Activated gamma-delta T cell (primary cell): ENCODE measurements at regions not wholly inside any gene's neighbourhood (a gene's known extent, or its start where the extent isn't known, plus 50 kb on each side); places are given as distances from the start of the nearest gene placed in this dataset.

Experiments
- DNase-seq: peaks from one replicate; lab custom pipeline; 2025; lab: John Stamatoyannopoulos, UW

GRCh38 chr15:62840526-62841268 lies 201.8 kb upstream of the TPM1 start:
- DNase-seq: no peak

DNA sequence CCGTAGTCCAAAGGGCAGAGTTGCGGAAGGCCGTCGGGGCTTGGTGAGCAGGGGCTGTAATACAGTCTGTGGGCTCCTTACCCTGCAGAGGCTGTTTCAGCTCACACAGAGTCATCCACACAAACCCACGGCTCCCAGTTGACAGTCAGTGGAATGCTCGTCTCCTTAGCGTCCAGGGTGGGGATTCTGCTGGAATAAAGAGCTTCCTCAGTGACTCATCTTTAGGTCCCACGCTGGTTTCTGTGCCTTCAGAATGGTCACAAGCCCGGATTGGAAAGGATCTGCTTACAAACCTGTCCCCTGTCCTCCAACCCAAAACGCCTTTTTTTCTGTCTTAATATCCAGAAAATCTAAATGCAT lies 201.3 kb upstream of the TPM1 start:
- no peak for DNase-seq

GRCh38 chr15:62841891-62842559 lies 200.5 kb upstream of the TPM1 start:
- no peak for DNase-seq

DNA sequence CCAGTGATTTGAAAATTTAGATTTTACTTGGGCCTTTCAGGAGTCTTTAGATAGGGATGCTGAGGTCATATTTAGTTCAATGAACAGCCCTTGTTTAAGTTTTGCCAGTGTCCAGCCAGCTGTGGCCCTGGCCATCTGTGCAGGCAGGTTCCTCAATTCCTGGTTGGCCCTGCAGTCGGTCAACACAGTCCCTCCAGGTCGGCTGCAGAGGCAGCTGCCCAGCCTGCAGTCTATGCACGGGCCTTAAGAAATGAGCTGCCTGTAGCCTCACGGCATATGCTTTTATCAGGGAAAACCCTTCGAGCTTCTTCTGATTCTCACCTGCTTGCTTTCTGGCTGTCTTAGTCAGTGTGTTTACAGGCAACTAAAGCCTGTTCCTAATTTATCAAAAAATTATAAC lies 199.2 kb upstream of the TPM1 start:
- no peak for DNase-seq

DNA sequence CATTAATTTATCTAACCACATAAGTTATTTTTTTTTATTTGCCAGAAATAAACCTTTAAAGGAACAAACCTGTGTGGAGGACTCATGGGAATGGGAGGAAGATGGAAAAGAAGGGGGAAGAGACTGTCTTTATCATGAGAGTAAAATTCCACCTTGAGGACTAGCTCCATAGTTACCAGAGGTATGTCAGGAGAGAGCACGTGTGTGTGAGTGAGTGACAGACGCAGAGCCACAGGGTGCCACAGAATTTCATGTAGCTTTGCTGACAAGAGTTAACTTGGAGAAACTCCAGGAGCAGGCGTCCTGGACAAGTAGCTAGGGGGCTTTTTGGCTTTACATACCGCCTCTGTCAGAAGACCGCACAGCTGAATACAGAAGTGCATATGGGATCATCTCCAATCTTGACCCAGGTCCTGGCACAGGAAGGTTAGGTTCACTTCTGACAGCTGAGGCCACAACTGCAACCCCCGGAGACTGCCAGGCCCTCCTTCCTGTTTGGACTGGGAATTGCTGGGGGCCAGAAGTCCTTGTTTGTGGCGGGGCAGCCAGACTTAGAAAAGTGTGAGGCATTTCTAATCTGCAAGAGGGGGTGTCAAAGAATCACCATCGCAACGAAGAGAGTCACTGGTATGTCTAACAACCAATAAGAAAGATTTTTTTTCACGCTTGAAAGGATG lies 197.8 kb upstream of the TPM1 start:
- DNase-seq: no peak

GRCh38 chr15:62845241-62846126 lies 197.1 kb upstream of the TPM1 start:
- DNase-seq: no peak

DNA sequence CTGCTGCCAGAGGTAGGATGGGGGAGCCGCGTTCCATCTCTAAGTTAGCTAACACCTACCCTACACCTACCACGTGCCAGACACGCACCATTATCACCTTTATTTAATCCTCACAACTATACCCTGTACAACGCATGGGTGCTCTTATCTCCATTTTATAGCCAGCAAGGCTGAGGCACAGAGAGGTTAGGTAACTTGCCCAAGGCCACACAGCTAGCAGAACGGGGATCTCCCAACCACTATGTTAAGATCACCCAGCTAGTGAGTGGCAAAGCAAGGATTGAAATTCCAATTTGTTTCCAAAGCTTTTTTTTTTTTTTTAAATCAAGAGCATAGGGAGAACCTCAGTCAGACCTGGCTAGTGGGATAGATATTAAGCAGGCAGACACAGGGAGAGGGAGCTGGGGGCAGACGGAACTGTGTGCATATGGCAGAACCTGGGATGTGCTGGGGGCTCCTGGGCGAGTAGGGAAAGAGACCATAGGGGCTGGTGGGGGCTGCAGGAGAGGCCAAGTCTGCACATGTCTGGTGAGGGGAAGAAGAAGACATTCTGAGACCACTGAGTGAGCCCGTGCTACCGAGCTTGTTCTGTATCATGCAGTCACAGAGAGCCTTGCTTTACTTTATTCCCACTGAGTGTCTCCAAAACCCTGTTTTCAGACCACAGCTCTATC lies 196.3 kb upstream of the TPM1 start:
- no peak for DNase-seq

GRCh38 chr15:62846805-62847495 lies 195.6 kb upstream of the TPM1 start:
- DNase-seq: no peak

GRCh38 chr15:62847900-62848489 lies 194.6 kb upstream of the TPM1 start:
- no peak for DNase-seq

DNA sequence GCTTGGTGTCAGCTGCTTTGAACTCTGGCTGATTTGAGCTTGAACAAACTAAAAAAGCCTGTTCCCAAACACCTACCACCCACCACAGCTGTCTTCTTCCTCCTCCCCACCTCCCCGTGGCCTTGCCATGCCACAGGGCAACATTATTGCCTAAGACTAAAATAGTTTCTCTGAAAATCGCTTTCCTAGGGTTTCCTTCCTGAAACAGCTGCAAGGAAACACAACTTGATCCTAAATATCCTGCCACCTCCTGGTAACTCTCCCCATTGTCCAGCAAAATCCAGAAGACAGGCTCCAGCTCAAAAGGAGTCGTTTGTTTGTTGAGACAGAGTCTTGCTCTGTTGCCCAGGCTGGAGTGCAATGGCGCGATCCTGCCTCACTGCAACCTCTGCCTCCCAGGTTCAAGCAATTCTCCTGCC lies 193.9 kb upstream of the TPM1 start:
- no peak for DNase-seq

DNA sequence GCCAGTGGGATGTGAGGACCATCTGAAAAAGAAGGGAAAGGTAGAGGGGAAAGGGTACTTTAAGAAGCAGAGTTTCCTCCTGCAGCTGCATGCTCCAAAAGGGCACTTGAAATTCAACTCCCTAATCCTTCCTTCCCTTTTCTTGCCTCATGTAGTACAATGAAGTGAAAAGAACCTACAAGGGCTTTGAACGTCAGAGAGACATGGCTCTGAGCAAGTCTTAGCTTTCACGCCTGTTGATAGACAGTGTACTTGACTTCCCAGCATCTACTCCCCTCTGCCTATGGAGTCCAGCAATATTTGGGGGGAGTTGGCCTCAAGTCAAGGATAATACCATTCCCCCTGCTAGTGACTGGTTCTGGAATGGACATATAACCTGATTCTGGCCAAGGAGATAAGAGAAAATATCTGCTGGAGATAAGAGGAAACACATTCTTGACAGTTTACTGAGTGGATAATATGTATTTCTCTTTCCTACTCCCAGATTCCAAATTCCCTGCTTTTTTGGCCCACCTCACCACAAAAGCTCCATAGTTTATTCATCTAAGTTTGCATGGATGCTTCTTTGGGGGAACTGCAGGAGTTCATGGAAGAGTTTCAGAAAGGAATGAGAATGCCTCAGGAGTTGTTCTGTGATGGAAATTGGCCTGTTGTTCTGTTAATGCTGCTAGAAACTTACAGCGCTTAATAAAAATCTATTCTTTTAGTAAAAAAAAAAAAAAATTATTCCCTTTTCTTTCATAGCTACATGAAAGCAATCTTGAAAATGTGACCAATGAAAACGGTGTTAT lies 193.0 kb upstream of the TPM1 start:
- no peak for DNase-seq

GRCh38 chr15:62850318-62850717 lies 192.2 kb upstream of the TPM1 start:
- DNase-seq: no peak

GRCh38 chr15:62850791-62851291 lies 191.7 kb upstream of the TPM1 start:
- no peak for DNase-seq

DNA sequence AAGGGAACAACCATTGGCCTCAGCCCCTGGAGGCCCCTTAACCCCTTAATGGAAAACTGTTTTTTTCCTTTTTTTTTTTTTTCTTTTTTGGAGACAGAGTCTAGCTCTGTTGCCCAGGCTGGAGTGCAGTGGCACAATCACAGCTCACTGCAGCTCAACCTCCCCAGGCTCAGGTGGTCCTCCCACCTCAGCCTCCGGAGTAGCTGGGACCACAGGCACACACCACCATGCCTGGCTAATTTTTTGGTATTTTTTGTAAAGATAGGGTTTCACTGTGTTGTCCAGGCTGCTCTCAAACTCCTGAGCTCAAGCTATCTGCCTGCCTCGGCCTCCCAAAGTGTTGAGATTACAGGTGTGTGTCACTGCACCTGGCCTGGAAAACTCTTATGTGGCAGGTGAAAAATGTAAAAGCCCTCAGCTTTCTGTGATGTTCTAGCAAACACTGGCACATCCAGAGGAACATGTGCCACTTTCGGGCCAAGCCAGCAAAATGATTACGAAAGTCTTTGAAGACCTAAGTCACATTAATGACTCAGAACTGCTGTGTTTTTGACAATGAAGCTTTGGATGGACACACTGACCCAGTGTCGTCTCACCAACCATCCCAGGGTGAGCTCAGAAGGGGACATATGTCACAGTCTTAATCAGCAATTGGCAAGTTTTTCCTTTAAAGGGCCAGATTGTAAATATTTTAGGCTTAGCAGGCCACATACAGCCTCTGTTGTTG lies 189.3 kb upstream of the TPM1 start:
- DNase-seq: no peak

- no peak for DNase-seq
These were observed 188.7 kb upstream of the TPM1 start for GRCh38 chr15:62853841-62854225.

DNA sequence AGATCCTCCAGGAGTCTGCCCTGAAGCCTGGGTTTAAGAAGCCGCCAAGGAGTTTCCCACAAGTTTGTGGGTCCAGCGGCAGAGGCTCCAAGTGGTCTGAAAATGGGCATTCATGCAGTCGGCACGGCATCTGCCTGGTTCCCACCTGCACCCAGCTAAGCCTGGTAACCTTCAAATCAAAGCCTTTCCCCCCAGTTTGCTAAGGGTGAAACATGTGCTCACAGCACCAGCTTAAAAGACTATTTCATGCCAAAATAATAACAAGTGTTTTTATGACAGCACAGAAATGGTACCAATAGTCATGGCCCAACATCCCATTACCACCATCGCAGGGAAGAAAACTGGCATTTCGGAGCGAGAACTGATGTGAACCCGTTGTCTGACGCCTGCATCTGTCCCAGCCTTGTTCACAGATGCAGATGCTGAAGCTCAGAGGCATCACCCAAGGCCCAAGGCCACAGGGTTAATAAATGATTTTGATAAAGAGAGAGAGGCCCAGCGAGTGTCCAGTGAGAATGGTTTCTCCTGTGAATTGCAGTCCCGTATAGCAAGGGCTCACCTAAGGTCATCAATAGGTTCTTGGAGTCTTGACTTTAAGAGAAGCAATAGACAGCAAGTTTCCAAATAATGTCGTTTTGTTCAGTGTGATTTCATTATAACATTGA lies 188.0 kb upstream of the TPM1 start:
- no peak for DNase-seq

DNA sequence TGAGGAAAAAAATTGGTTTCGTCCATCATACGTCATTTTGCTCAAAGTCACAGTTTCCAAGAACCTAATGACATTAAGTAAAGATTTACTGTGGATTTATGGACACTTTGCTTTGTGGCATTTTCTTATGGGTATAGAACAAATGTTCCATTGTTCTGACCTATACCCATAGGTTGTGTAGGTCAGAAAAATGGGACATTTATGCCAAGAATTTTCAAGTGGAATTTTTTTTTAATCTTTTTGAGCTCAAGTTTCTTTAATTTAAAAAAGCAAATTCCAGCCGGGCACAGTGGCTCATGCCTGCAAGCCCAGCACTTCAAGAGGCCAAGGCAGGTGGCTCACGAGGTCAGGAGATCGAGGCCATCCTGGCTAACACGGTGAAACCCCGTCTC lies 187.5 kb upstream of the TPM1 start:
- no peak for DNase-seq

GRCh38 chr15:62856466-62857246 lies 185.9 kb upstream of the TPM1 start:
- DNase-seq: no peak
